ENCODE measurements at regions not wholly inside any gene's neighbourhood (a gene's known extent, or its start where the extent isn't known, plus 50 kb on each side); places are given as distances from the start of the nearest gene placed in this dataset.
"Not testable (repeated sequence)": the region's sequence is repeated elsewhere in the genome, so short reads cannot be mapped to it uniquely, and the experiment has no call there.

DNA sequence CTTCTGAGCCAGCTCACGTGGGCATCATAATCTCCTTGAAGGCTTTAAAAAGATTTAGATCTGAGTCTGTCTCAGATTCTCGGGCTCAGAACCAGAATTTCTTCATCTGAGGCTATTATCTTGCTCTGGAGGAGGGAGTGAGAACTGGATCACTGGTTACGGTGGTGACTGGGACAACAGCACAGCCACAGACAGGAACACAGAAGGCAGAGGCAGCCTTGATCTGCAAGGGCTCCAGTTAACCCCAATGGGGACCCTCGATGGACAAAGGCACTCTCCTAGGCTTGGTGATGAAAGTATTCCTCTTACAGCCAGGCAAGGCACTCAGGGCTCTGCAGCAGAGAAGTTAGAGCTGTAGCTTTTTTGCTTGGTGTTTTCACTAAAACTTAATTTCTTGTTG, 87.7 kb upstream of the POTEM start:
- H3K9me3 ChIP-seq; H3K27me3 ChIP-seq; H3K27ac ChIP-seq; DNase-seq; H3K36me3 ChIP-seq; ATAC-seq; H3K4me3 ChIP-seq; H3K4me1 ChIP-seq; intact Hi-C loops (cut with DNase I): not testable (repeated sequence)

DNA sequence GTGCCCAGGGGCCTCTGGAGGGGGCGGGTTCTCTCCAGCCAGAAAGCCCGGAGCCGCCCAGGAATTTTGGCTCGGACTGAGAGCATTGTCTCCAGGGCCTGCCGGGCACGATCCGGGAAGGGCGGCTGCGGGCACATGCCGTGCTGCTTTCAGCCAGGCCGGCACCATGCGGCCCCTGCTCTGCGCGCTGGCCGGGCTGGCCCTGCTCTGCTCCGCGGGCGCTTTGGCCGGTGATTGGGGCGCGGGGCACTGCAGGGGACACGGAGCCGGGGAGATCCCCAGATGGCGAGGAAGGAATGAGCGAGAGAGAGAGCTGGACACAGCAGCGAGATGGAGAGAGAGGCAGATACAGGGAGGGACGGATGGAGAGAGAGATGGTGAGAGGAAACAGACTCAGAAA, 86.7 kb upstream of the POTEM start:
- H3K9me3 ChIP-seq; H3K4me1 ChIP-seq; intact Hi-C loops (cut with DNase I); H3K27me3 ChIP-seq; H3K36me3 ChIP-seq; H3K27ac ChIP-seq; ATAC-seq; DNase-seq; H3K4me3 ChIP-seq: not testable (repeated sequence)

DNA sequence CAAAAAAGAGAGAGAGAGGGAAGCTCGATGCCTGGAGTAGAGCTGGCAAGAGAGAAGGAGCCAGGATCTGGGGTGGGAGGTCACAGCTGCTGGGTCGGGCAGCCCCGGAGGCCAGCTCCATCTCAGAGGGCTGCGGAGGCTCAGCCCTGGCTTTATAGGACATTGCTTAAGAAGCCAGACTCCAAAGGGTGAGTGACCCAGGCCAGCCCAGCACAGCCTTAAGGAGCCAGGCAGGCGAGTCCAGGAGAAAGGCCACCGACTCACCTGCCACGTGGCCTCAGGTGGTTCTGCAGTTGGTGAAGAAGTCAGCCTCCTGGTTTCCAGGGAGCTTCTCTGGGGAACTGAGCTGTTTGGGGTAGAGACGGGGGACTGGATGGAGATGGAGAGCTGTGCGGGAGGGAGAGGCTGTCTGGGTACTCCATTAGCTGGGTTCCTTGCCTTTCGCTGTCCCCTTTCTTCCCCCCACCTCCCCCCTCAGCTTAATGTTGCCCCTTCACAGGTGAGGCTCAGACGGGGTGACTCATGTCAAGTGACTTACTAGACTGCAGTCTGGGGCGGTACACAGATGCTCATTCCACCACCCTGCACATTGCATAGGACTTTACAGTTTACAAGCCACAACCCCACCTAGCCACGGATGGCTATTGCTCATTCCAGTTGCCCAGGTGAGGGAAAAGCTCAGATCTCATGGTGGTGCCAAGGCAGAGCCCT, 85.9 kb upstream of the POTEM start:
- DNase-seq; intact Hi-C loops (cut with DNase I); H3K27me3 ChIP-seq; ATAC-seq; H3K36me3 ChIP-seq; H3K4me3 ChIP-seq; H3K27ac ChIP-seq; H3K4me1 ChIP-seq; H3K9me3 ChIP-seq: not testable (repeated sequence)

DNA sequence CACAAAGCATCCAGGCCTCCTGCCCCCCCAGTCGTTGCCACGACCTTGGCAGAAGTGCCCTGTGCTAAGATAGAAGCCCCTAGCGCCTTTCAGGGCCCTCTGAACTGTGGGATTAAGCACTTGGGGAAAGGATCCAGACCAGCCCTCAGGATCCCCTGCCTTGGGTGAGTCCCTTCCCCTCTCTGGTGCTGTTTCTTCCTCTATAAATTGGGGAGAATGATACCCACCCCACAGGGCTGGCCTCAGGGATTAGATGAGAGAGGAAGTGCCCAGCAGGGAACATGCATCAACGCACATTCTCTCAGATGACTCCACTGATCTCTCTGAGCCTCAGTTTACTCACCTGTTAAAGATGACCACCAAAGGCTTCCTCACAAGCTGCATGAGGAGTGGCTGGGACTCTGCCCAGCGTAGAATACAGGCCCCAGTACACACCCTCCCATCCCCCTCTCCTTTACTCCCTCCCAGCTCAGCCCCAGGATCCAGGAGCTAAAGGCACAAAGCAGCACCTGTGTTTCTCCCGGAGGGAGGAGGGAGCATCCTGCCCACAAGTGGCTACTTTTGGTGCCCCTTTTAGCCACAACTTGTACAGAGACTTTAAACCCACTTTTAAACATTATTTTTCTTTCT, 85.3 kb upstream of the POTEM start:
- H3K4me1 ChIP-seq; ATAC-seq; H3K36me3 ChIP-seq; H3K27ac ChIP-seq; intact Hi-C loops (cut with DNase I); H3K9me3 ChIP-seq; H3K27me3 ChIP-seq; DNase-seq; H3K4me3 ChIP-seq: not testable (repeated sequence)

DNA sequence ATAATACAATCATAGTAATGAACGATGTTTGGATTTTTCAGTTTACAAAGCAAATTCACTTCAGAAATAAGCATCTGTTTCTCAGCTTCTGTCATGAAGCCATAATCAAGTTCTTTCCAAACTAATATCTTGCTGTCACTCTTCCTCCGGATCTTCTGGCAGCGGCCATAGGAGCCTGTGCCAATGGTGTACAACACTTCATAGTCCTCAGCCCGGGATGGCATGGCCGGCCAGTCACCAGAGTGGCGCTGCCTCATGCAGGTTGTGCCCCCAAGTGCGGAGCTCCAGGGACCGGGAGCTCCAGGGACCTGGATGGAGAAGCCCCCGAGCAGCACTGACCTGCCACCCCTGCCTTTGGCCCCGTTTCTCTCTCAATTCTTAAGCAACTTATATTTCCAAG, 77.0 kb upstream of the POTEM start:
- peak in 1 of 4 donors; percentile 6 for DNase-seq
- H3K36me3 ChIP-seq; H3K27ac ChIP-seq; H3K27me3 ChIP-seq; H3K9me3 ChIP-seq; ATAC-seq; H3K4me1 ChIP-seq; H3K4me3 ChIP-seq; intact Hi-C loops (cut with DNase I): not testable (repeated sequence)

DNA sequence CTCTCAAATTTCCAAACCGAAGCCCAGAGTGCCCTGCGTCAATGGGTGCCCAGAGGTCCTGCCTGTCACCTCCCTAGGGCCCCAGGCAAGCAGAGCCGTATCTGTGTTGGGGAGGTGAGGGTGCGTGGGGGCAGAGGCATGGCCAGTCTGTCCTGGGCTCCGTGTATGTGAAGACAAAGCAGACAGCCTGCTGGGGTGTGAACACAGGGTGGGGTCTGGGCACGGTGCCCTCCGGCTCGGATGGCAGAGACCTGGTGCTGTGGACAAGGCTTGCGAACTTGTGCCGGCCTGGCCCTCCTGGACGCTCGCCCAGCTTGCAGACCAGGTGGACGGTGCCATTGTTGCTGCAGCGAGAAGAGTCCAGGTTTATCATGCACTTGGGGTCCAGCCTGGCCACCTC, 53.4 kb upstream of the POTEM start:
- H3K9me3 ChIP-seq; H3K36me3 ChIP-seq; intact Hi-C loops (cut with DNase I); H3K4me3 ChIP-seq; H3K27me3 ChIP-seq; H3K4me1 ChIP-seq; DNase-seq; ATAC-seq; H3K27ac ChIP-seq: not testable (repeated sequence)

DNA sequence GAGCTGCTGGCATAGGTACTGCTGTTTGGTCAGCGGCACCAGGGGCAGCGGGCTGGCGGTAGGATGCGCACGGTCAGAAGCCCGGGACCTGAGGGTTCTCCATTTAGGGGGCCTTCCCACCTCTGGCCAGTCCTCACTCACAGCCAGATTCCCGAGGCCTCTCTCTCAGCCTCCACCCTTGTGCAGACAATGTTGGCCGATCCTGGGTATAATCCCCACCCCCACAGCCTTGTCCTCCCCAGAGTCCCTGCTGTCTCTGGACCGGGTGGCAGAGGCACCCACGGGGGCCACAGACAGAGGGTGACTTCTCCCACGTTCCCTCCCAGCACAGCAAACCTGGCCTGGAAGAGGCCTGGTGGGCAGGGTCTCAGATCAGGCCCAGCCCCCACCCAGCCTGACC, 52.7 kb upstream of the POTEM start:
- intact Hi-C loops (cut with DNase I); H3K36me3 ChIP-seq; ATAC-seq; H3K9me3 ChIP-seq; H3K4me1 ChIP-seq; H3K27ac ChIP-seq; H3K4me3 ChIP-seq; H3K27me3 ChIP-seq: not testable (repeated sequence)
- DNase-seq, result peak in 1 of 4 donors; percentile 31

Data from left lung (tissue), 4 donors.